Fibroblast of mammary gland (primary cell): ENCODE measurements at regions not wholly inside any gene's neighbourhood (a gene's known extent, or its start where the extent isn't known, plus 50 kb on each side); places are given as distances from the start of the nearest gene placed in this dataset.

Experiments used
- DNase-seq: peaks from one replicate; pipeline ENCODE4 v3.0.0-alpha.2; 2010; ENCODE audit warnings: low read depth
- H3K4me3 ChIP-seq: 2 replicates; pipeline ENCODE4 v1.5.1; 2011; ENCODE audit warnings: low read depth, mild to moderate bottlenecking, low read length, moderate library complexity; ENCODE audit not compliant: control insufficient read depth
- TF ChIP-seq, protein P1 (sequence below): conservative IDR thresholded peaks from 2 replicates; pipeline ENCODE4 v1.5.1; 2011; ENCODE audit warnings: low read depth, low read length, inconsistent platforms; ENCODE audit not compliant: control insufficient read depth, insufficient read depth

DNA sequence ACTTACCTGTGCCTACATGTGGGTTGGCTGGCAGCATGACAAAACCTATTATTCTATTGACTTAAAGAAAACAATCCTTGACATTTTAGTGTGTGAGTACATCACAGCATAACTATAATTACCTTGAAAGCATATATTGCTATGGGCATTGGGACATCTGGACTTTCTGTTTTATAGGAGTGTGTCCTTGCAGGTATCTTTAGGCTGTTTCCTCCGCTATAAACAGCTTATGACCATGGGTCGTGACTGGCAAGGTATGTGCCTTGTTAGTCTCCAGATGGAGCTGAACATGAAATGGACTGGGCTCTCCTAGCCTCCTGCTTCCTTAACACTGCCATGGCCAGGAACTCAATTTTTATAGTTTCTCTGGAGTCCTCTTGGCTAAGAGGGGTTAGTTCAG is 317.4 kb upstream of the COBL start:
- no peak overlapping the region for H3K4me3 ChIP-seq
- TF ChIP-seq, protein P1, sequence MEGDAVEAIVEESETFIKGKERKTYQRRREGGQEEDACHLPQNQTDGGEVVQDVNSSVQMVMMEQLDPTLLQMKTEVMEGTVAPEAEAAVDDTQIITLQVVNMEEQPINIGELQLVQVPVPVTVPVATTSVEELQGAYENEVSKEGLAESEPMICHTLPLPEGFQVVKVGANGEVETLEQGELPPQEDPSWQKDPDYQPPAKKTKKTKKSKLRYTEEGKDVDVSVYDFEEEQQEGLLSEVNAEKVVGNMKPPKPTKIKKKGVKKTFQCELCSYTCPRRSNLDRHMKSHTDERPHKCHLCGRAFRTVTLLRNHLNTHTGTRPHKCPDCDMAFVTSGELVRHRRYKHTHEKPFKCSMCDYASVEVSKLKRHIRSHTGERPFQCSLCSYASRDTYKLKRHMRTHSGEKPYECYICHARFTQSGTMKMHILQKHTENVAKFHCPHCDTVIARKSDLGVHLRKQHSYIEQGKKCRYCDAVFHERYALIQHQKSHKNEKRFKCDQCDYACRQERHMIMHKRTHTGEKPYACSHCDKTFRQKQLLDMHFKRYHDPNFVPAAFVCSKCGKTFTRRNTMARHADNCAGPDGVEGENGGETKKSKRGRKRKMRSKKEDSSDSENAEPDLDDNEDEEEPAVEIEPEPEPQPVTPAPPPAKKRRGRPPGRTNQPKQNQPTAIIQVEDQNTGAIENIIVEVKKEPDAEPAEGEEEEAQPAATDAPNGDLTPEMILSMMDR, result no peak

DNA sequence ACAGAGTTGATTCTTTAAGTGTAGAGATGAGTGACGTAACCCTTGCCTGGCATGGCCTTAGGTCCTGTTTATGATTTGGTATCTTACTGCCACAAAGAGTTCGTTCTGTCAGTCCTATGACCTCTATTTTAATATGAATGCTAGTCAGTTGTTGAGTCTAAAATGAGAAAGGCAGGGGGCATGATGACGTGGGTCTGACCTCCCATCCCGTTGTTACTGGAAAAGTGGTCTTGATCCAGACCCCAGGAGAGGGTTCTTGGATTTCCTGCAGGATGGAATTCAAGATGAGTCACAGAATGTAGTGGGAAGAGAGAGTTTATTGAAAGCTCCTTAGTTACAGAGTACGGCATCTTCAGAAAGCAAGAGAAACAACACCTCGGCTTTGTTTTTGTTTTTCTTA is 317.0 kb upstream of the COBL start:
- H3K4me3 ChIP-seq, result no peak overlapping the region
- TF ChIP-seq, protein P1, result no peak
- DNase-seq, result no peak

More for the DNA sequence above, 317.4 kb upstream of the COBL start:
- no peak for DNase-seq

- TF ChIP-seq, protein P1, result no peak
- H3K4me3 ChIP-seq, result no peak overlapping the region
- no peak for DNase-seq
Observed at GRCh38 chr7:51633006-51633405, 316.4 kb upstream of the COBL start.

DNA sequence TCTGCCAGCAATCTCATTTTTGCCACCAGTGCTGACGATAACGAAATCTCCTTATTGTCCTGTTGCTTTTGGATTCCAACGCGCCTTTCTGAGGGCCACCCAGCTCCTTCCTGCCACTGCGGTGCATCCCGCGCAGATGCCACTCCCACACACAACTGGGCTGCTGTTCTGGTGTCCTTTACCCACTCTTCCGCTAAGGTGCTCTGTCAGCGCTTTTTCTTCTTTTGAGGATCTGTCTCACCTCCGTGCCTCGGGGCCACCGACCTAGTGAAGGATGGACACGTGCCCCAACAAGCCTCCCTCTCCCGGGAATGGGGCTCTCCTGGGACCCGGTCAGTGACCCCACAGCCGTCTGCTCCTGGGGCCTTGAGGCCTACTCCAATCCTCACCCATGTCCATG is 314.3 kb upstream of the COBL start:
- no peak for DNase-seq
- H3K4me3 ChIP-seq, result no peak overlapping the region
- TF ChIP-seq, protein P1, result no peak

GRCh38 chr7:51629206-51629605 is 312.6 kb upstream of the COBL start:
- no peak overlapping the region for H3K4me3 ChIP-seq
- TF ChIP-seq, protein P1, result no peak
- no peak for DNase-seq

DNA sequence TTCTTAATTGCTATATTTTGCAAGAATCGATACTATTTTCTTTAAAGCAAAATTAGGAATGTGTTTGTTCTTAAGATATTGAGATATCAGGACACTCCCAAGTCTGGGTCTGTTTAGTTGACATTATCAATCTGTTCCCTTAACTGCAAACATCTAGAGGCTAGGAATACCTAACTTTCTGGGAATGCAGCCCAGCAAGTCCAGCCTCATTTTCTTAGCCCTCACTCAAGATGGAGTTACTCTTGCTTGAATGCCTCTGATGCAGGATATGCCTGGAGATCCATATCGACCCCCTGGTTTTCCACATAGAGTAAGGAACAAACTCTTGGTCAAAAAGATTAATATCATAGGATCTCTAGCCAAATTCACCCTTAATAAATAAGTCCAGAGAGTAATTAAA is 305.3 kb upstream of the COBL start:
- DNase-seq, result no peak
- TF ChIP-seq, protein P1, result no peak
- H3K4me3 ChIP-seq, result no peak overlapping the region

GRCh38 chr7:51620706-51621105 is 304.1 kb upstream of the COBL start:
- no peak for DNase-seq
- no peak overlapping the region for H3K4me3 ChIP-seq
- TF ChIP-seq, protein P1, result no peak
